H1 (cell line): ENCODE measurements at regions not wholly inside any gene's neighbourhood (a gene's known extent, or its start where the extent isn't known, plus 50 kb on each side); places are given as distances from the start of the nearest gene placed in this dataset.

Experiments used
- CTCF ChIA-PET: fragments of 300-600 bp; sonication (Branson Sonifier 250); formaldehyde crosslinking; loops from one replicate; lab custom pipeline; 2021; ENCODE audit not compliant: partially characterized antibody; lab: Charles Lee
- POLR2A ChIA-PET: fragments of 300-600 bp; sonication (Branson Sonifier 250); formaldehyde crosslinking; loops from one replicate; lab custom pipeline; 2021; ENCODE audit warnings: inconsistent platforms; ENCODE audit not compliant: partially characterized antibody; lab: Charles Lee
- DNase-seq, 2 experiments: peaks; one replicate each; pipeline versions ENCODE4 v3.0.0 to v3.0.0-alpha.2; 2010 to 2022; ENCODE audit warnings: low spot score in 2 of 2, low read depth in 1 of 2, mixed read lengths in 1 of 2
- FAIRE-seq: peaks from 2 replicates; lab custom pipeline; 2011; peaks lifted over from hg19 to GRCh38; lab: Jason Lieb, UNC
- H2AFZ ChIP-seq: 2 replicates; pipeline ENCODE4 v1.8.1; 2012; ENCODE audit warnings: low read length, inconsistent platforms
- H2AK5ac ChIP-seq: 2 replicates; pipeline ENCODE4 v1.6.1; 2013; ENCODE audit warnings: low read depth, low read length
- H2BK120ac ChIP-seq: replicated peaks from 2 replicates; pipeline ENCODE3; 2013; ENCODE audit warnings: low read depth, low read length, inconsistent platforms
- H2BK12ac ChIP-seq: 2 replicates; pipeline ENCODE4 v1.6.1; 2013; ENCODE audit warnings: low read depth, low read length
- H2BK15ac ChIP-seq: 2 replicates; pipeline ENCODE4 v1.6.1; 2013; ENCODE audit warnings: low read length
- H2BK20ac ChIP-seq: 2 replicates; pipeline ENCODE4 v1.6.1; 2013; ENCODE audit warnings: low read length
- H2BK5ac ChIP-seq: 2 replicates; pipeline ENCODE4 v1.6.1; 2013; ENCODE audit warnings: low read depth, low read length
- H3K14ac ChIP-seq: 2 replicates; pipeline ENCODE4 v1.6.1; 2013; ENCODE audit warnings: inconsistent platforms; ENCODE audit not compliant: insufficient read length
- H3K18ac ChIP-seq: 2 replicates; pipeline ENCODE4 v1.6.1; 2013; ENCODE audit warnings: low read length; ENCODE audit errors: extremely low read depth
- H3K23ac ChIP-seq: 2 replicates; pipeline ENCODE4 v1.6.1; 2013; ENCODE audit warnings: inconsistent platforms; ENCODE audit not compliant: insufficient read length
- H3K23me2 ChIP-seq: 2 replicates; pipeline ENCODE4 v1.6.1; 2013; ENCODE audit warnings: low read depth, low read length
- H3K27ac ChIP-seq: 2 replicates; pipeline ENCODE4 v1.6.1; 2011; ENCODE audit warnings: low read depth, low read length, inconsistent platforms
- H3K27me3 ChIP-seq, 4 experiments: replicated peaks in 1 of 4; 1 replicate in 1 of 4; 2 replicates in 3 of 4; pipeline versions ENCODE4 v1.6.1 to v1.8.1; 2011 to 2013; ENCODE audit warnings: low read length in 3 of 4, mild to moderate bottlenecking in 3 of 4, inconsistent platforms in 2 of 4, mixed read lengths in 2 of 4, moderate library complexity in 1 of 4; ENCODE audit not compliant: control insufficient read depth in 3 of 4, insufficient read depth in 3 of 4; ENCODE audit errors: extremely low read depth in 1 of 4
- H3K36me3 ChIP-seq, 4 experiments: 2 replicates each; pipeline versions ENCODE4 v1.6.1 to v1.8.1; 2011 to 2013; ENCODE audit warnings: mild to moderate bottlenecking in 4 of 4, low read length in 3 of 4, moderate library complexity in 2 of 4, control low read depth in 1 of 4, inconsistent platforms in 1 of 4; ENCODE audit not compliant: insufficient read depth in 4 of 4, control insufficient read depth in 2 of 4
- H3K4ac ChIP-seq: replicated peaks from 2 replicates; pipeline ENCODE3; 2013; ENCODE audit warnings: low read length, low read depth, mixed read lengths, inconsistent platforms; ENCODE audit not compliant: insufficient read length
- H3K4me1 ChIP-seq, 4 experiments: replicated peaks in 1 of 4; 1 replicate in 1 of 4; 2 replicates in 3 of 4; pipeline versions ENCODE4 v1.6.1 to v1.8.1; 2011 to 2013; ENCODE audit warnings: low read length in 3 of 4, inconsistent platforms in 2 of 4, mixed read lengths in 1 of 4; ENCODE audit not compliant: insufficient read depth in 4 of 4, control insufficient read depth in 3 of 4
- H3K4me2 ChIP-seq, 2 experiments: 2 replicates each; pipeline versions ENCODE4 v1.6.1 to v1.8.1; 2011 to 2013; ENCODE audit warnings: low read depth in 2 of 2, low read length in 2 of 2, control low read depth in 1 of 2, inconsistent platforms in 1 of 2, mild to moderate bottlenecking in 1 of 2; ENCODE audit not compliant: insufficient read depth in 1 of 2
- H3K4me3 ChIP-seq, 4 experiments: fragments of 200-600, 300-600 bp in 1 of 4; sonication (generic), shearing (Covaris generic), sonication (Bioruptor Twin) in 1 of 4; 2 replicates each; pipeline versions ENCODE4 v1.5.1 to v1.8.1; 2011 to 2016; ENCODE audit warnings: low read length in 4 of 4, low read depth in 3 of 4, control low read depth in 2 of 4, inconsistent platforms in 2 of 4, mild to moderate bottlenecking in 2 of 4, mixed read lengths in 1 of 4, moderate library complexity in 1 of 4; ENCODE audit not compliant: insufficient read depth in 2 of 4; ENCODE audit errors: extremely low read depth in 1 of 4
- H3K56ac ChIP-seq: replicated peaks from 2 replicates; pipeline ENCODE3; 2013; ENCODE audit warnings: low read depth, mild to moderate bottlenecking, mixed read lengths, low read length, inconsistent platforms; ENCODE audit not compliant: insufficient read length
- H3K79me1 ChIP-seq: 2 replicates; pipeline ENCODE4 v1.6.1; 2013; ENCODE audit warnings: low read depth, low read length, control low read depth
- H3K79me2 ChIP-seq, 2 experiments: 2 replicates each; pipeline versions ENCODE4 v1.6.1 to v1.8.1; 2012 to 2013; ENCODE audit warnings: low read length in 2 of 2, mild to moderate bottlenecking in 2 of 2, inconsistent platforms in 1 of 2; ENCODE audit not compliant: insufficient read depth in 2 of 2, control insufficient read depth in 1 of 2
- H3K9ac ChIP-seq, 4 experiments: replicated peaks in 1 of 4; 1 replicate in 1 of 4; 2 replicates in 3 of 4; pipeline versions ENCODE4 v1.6.1 to v1.8.1; 2011 to 2013; ENCODE audit warnings: low read depth in 3 of 4, low read length in 3 of 4, control low read depth in 2 of 4, mild to moderate bottlenecking in 2 of 4, moderate library complexity in 2 of 4, inconsistent platforms in 1 of 4; ENCODE audit errors: extremely low read depth in 1 of 4
- H3K9me3 ChIP-seq, 2 experiments: 2 replicates each; pipeline versions ENCODE4 v1.6.1 to v1.8.1; 2012 to 2013; ENCODE audit warnings: mild to moderate bottlenecking in 2 of 2, moderate library complexity in 2 of 2, control low read depth in 1 of 2, inconsistent platforms in 1 of 2, low read depth in 1 of 2, low read length in 1 of 2, mixed read lengths in 1 of 2; ENCODE audit not compliant: insufficient read depth in 2 of 2
- H4K20me1 ChIP-seq, 2 experiments: replicated peaks in 1 of 2; 2 replicates each; pipeline versions ENCODE3 to v1.8.1; 2011 to 2013; ENCODE audit warnings: inconsistent platforms in 2 of 2, low read length in 2 of 2, mild to moderate bottlenecking in 1 of 2; ENCODE audit not compliant: insufficient read depth in 2 of 2, control insufficient read depth in 1 of 2
- H4K5ac ChIP-seq: 2 replicates; pipeline ENCODE4 v1.6.1; 2013; ENCODE audit warnings: low read length, low read depth, mixed read lengths, inconsistent platforms; ENCODE audit not compliant: insufficient read length
- H4K8ac ChIP-seq: 2 replicates; pipeline ENCODE4 v1.8.0; 2013; ENCODE audit warnings: mild to moderate bottlenecking, moderate library complexity, low read length, inconsistent platforms; ENCODE audit not compliant: insufficient read depth; ENCODE audit errors: extremely low read depth
- H4K91ac ChIP-seq: replicated peaks from 2 replicates; pipeline ENCODE3; 2013; ENCODE audit warnings: low read length, mixed read lengths, inconsistent platforms; ENCODE audit not compliant: insufficient read length
- CTBP2 ChIP-seq: IDR thresholded peaks from 2 replicates; pipeline ENCODE4 v1.7.0; 2011; ENCODE audit warnings: borderline replicate concordance, mild to moderate bottlenecking, moderate library complexity, mixed read lengths, low read length; ENCODE audit not compliant: insufficient read depth, insufficient read length
- KDM1A ChIP-seq: fragments of 200-600, 300-600 bp; sonication (generic); IDR thresholded peaks from 2 replicates; pipeline ENCODE4 v1.7.1; 2016; ENCODE audit warnings: mild to moderate bottlenecking, low read length, borderline replicate concordance
- POLR2AphosphoS5 ChIP-seq: IDR thresholded peaks from 2 replicates; pipeline ENCODE4 v1.6.1; 2011; ENCODE audit warnings: low read depth, low read length
- SUZ12 ChIP-seq: fragments of 200-600 bp; sonication (generic); IDR thresholded peaks from 2 replicates; pipeline ENCODE4 v1.6.1; 2012; ENCODE audit warnings: mild to moderate bottlenecking, inconsistent platforms, low read length, moderate library complexity, mixed read lengths
- WGBS, 2 experiments: shearing (Covaris generic) in 1 of 2; methylation state at CpG; one replicate each; pipeline versions ENCODE4 v1.1.6 to v1.1.7; 2013 to 2015; ENCODE audit warnings: low lambda C conversion rate in 2 of 2, mixed read lengths in 2 of 2, inconsistent platforms in 1 of 2, low coverage in 1 of 2, missing lambda C conversion rate in 1 of 2; ENCODE audit not compliant: insufficient replicate concordance in 2 of 2, insufficient coverage in 1 of 2, insufficient read length in 1 of 2; ENCODE audit errors: extremely low coverage in 1 of 2, missing lambda C conversion rate in 1 of 2; 5-methylcytosine and 5-hydroxymethylcytosine counted together
- TF ChIP-seq, protein P1 (sequence below): IDR thresholded peaks from 2 replicates; pipeline ENCODE4 v1.6.1; 2012; ENCODE audit warnings: inconsistent platforms

DNA sequence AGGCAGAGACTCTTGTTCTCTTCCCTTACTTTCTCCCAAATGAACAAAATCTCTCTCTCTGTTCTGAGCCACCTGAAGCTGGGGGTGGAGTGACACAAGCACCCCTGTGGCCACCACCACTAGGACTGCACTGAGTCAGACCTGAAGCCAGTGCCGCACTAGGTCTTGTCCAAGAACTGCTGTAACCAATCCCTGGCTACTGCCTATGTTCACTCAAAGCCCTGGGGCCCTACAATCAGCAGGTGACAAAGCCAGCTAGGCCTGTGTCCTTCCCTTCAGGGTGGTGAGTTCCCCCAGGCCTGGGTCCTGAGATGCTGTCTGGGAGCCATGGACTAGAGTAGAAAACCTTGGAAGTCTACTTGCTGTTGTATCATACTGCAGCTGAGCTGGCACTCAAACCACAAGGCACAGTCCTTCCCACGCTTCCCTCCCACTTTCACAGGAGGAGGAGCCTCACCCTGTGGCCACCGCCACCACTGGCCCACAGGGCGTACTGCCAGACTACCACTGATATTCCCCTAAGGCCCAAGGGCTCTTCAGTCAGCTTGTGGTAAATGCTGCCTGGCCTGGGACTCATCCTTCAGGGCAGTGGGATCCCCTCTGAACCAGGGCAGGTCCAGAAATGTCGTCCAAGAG, 119.1 kb downstream of the RTL9 start:
- no peak for DNase-seq
- H3K4me3 ChIP-seq = no peak overlapping the region
- CTCF ChIA-PET = no interaction called here

More for the DNA sequence above, 119.1 kb downstream of the RTL9 start:
- H3K18ac ChIP-seq = no peak overlapping the region
- H4K20me1 ChIP-seq = no peaks in the 10 kb centered on the region
- H3K4ac ChIP-seq = no peak overlapping the region
- no peak overlapping the region for H4K91ac ChIP-seq
- no peak overlapping the region for H3K14ac ChIP-seq
- H3K79me1 ChIP-seq = no peaks in the 10 kb centered on the region
- H3K4me2 ChIP-seq = no peak overlapping the region
- H2AFZ ChIP-seq = no peak overlapping the region
- H4K8ac ChIP-seq = no peak overlapping the region
- H2BK120ac ChIP-seq = no peak overlapping the region
- no peak overlapping the region for H2BK20ac ChIP-seq
- H2AK5ac ChIP-seq = no peak overlapping the region
- TF ChIP-seq CTBP2 = no peak
- TF ChIP-seq, protein P1, sequence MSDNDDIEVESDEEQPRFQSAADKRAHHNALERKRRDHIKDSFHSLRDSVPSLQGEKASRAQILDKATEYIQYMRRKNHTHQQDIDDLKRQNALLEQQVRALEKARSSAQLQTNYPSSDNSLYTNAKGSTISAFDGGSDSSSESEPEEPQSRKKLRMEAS = no peak
- no peak for TF ChIP-seq SUZ12
- TF ChIP-seq KDM1A = no peak
- TF ChIP-seq POLR2AphosphoS5 = no peak
- no peak overlapping the region for H3K27ac ChIP-seq
- H3K79me2 ChIP-seq = no peaks in the 10 kb centered on the region
- POLR2A ChIA-PET = no interaction called here
- no peak overlapping the region for H2BK12ac ChIP-seq
- H3K9me3 ChIP-seq = no peaks in the 10 kb centered on the region
- 92% methylated on average over 4 of the region's 5 CpGs; no CpG with 5 or more reads in 1 of the 2 experiments for WGBS, 2 experiments
- H2BK15ac ChIP-seq = no peak overlapping the region
- no peak for FAIRE-seq
- no peaks in the 10 kb centered on the region for H3K23me2 ChIP-seq
- no peaks in the 10 kb centered on the region for H3K4me1 ChIP-seq
- no peak overlapping the region for H4K5ac ChIP-seq
- no peaks in the 10 kb centered on the region for H3K36me3 ChIP-seq
- no peak overlapping the region for H3K9ac ChIP-seq
- no peak overlapping the region for H3K23ac ChIP-seq
- H2BK5ac ChIP-seq = no peak overlapping the region
- no peak overlapping the region for H3K56ac ChIP-seq
- H3K27me3 ChIP-seq = no peaks in the 10 kb centered on the region
